ENCODE measurements at regions not wholly inside any gene's neighbourhood (a gene's known extent, or its start where the extent isn't known, plus 50 kb on each side); places are given as distances from the start of the nearest gene placed in this dataset.

- POLR2A ChIA-PET = no interaction called here
Observed at GRCh38 chr15:35206060-35206675, 121.1 kb upstream of the NANOGP8 start.

More at GRCh38 chr15:35206060-35206675, 121.1 kb upstream of the NANOGP8 start:
- H3K9ac ChIP-seq (replicated peaks; ENCODE audit: extremely low read depth, insufficient read depth, low read length) = no peak overlapping the region
- H3K4me3 ChIP-seq (replicated peaks in 1 of 3; ENCODE audit: insufficient read depth in 1 of 3, low read depth in 1 of 3, low read length in 3 of 3) = no peak overlapping the region
- H2AFZ ChIP-seq (ENCODE audit: low read depth, low read length) = no peak overlapping the region
- intact Hi-C loops (cut with micrococcal nuclease) = loop anchor here (1.0 kb wide), 1 partner anchor 128 kb away; no protein-coding TSS in a partner anchor
- H3K4me1 ChIP-seq (ENCODE audit: control insufficient read depth, extremely low read depth, insufficient read depth, low read length) = no peaks in the 10 kb centered on the region
- no peak overlapping the region for H3K4me2 ChIP-seq (ENCODE audit: insufficient read depth, low read length)
- H3K36me3 ChIP-seq (ENCODE audit: control insufficient read depth in 2 of 2, extremely low read depth in 1 of 2, insufficient read depth in 2 of 2, low read length in 2 of 2) = no peaks in the 10 kb centered on the region
- peaks cover 2% of the 10 kb centered on the region for H3K9me1 ChIP-seq (replicated peaks; ENCODE audit: control insufficient read depth, extremely low read depth, insufficient read depth, low read length)
- TF ChIP-seq EZH2 (IDR thresholded peaks at IDR 0.05; ENCODE audit: borderline replicate concordance, low read depth, low read length, severe bottlenecking) = no peak
- TF ChIP-seq FOS (IDR thresholded peaks at IDR 0.05; ENCODE audit: borderline replicate concordance, insufficient read depth, low read length) = no peak
- peak; percentile 36 to 41 for TF ChIP-seq CTCF (IDR thresholded peaks at IDR 0.05; ENCODE audit: extremely low read depth in 1 of 2, insufficient read depth in 1 of 2, low read depth in 1 of 2, low read length in 2 of 2)
- no peak for TF ChIP-seq JUN (IDR thresholded peaks at IDR 0.05; ENCODE audit: borderline replicate concordance, insufficient read depth, insufficient read length, low read depth)
- TF ChIP-seq GATA2 (IDR thresholded peaks at IDR 0.05; ENCODE audit: insufficient read depth, insufficient read length, low read depth, low read length) = no peak
- TF ChIP-seq POLR2A (IDR thresholded peaks at IDR 0.05; ENCODE audit: low read depth, low read length) = no peak
- DNase-seq (ENCODE audit: low read depth, low spot score) (peak; percentile 20), FAIRE-seq (peak; percentile 46)
- CTCF ChIA-PET = interaction anchor here (0.6 kb wide), 1 partner anchor 13 kb away, joined by 3 read pairs; no protein-coding TSS in a partner anchor
- BruUV-seq (replicated peaks) = no TSS peak
- H3K79me2 ChIP-seq (ENCODE audit: control insufficient read depth, insufficient read depth, low read length) = no peaks in the 10 kb centered on the region
- H3K27me3 ChIP-seq (ENCODE audit: control insufficient read depth in 2 of 2, insufficient read depth in 2 of 2, low read length in 2 of 2) = no peaks in the 10 kb centered on the region
- dilution Hi-C loops (cut with MboI; ENCODE audit: extremely low pct_ligation_motif_present, low sequenced_read_pairs) = no loop called here
- H3K9me3 ChIP-seq (replicated peaks; ENCODE audit: control insufficient read depth, insufficient read depth, low read length) = no peaks in the 10 kb centered on the region
- H3K27ac ChIP-seq (ENCODE audit: insufficient read depth, low read depth, low read length) = no peak overlapping the region
- H4K20me1 ChIP-seq (replicated peaks; ENCODE audit: control insufficient read depth, extremely low read depth, insufficient read depth, low read length) = no peaks in the 10 kb centered on the region

Measured in endothelial cell of umbilical vein (primary cell).